ENCODE measurements at regions not wholly inside any gene's neighbourhood (a gene's known extent, or its start where the extent isn't known, plus 50 kb on each side); places are given as distances from the start of the nearest gene placed in this dataset.

GRCh38 chr22:49470741-49471503, 356.8 kb downstream of the BRD1 start:
- Histone ChIP-seq H4K20me1 (ENCODE audit: low read depth, low read length) (no peaks in the 10 kb centered on the region), H3K36me3 (ENCODE audit: low read length) (no peaks in the 10 kb centered on the region), H2AFZ (ENCODE audit: low read depth, low read length, severe bottlenecking) (no peak overlapping the region), H3K9me3 (ENCODE audit: insufficient read depth, low read length) (no peaks in the 10 kb centered on the region), H3K27me3 (ENCODE audit: low read length) (no peaks in the 10 kb centered on the region), H3K9me2 (replicated peaks; ENCODE audit: insufficient read depth, low read length) (no peaks in the 10 kb centered on the region), H3K27ac (ENCODE audit: low read depth, low read length) (no peak overlapping the region), H3K4me3 (ENCODE audit: insufficient read depth, low read length, poor library complexity, severe bottlenecking) (no peak overlapping the region), H3K79me2 (ENCODE audit: insufficient read depth, low read length) (no peaks in the 10 kb centered on the region), H3F3A (ENCODE audit: insufficient read depth) (no peaks in the 10 kb centered on the region), H3K9ac (ENCODE audit: low read length) (no peak overlapping the region), H3K4me2 (ENCODE audit: low read depth, low read length, poor library complexity, severe bottlenecking) (no peak overlapping the region)
- no peak for TF ChIP-seq EZH2phosphoT487 (conservative IDR thresholded peaks at IDR 0.05; ENCODE audit: low read length)

GRCh38 chr22:49469896-49470740, 357.6 kb downstream of the BRD1 start:
- H3K4me3 ChIP-seq (ENCODE audit: insufficient read depth, low read length, poor library complexity, severe bottlenecking), result no peak overlapping the region
- no peaks in the 10 kb centered on the region for H3F3A ChIP-seq (ENCODE audit: insufficient read depth)
- no peaks in the 10 kb centered on the region for H3K27me3 ChIP-seq (ENCODE audit: low read length)
- H4K20me1 ChIP-seq (ENCODE audit: low read depth, low read length), result no peaks in the 10 kb centered on the region
- no peaks in the 10 kb centered on the region for H3K9me2 ChIP-seq (replicated peaks; ENCODE audit: insufficient read depth, low read length)
- H2AFZ ChIP-seq (ENCODE audit: low read depth, low read length, severe bottlenecking), result no peak overlapping the region
- no peaks in the 10 kb centered on the region for H3K79me2 ChIP-seq (ENCODE audit: insufficient read depth, low read length)
- H3K4me2 ChIP-seq (ENCODE audit: low read depth, low read length, poor library complexity, severe bottlenecking), result no peak overlapping the region
- H3K9me3 ChIP-seq (ENCODE audit: insufficient read depth, low read length), result no peaks in the 10 kb centered on the region
- H3K27ac ChIP-seq (ENCODE audit: low read depth, low read length), result no peak overlapping the region
- H3K9ac ChIP-seq (ENCODE audit: low read length), result no peak overlapping the region
- H3K36me3 ChIP-seq (ENCODE audit: low read length), result no peaks in the 10 kb centered on the region
- TF ChIP-seq CTCF (IDR thresholded peaks at IDR 0.05; ENCODE audit: insufficient read depth, low read length, poor library complexity, severe bottlenecking) (no peak), EZH2phosphoT487 (conservative IDR thresholded peaks at IDR 0.05; ENCODE audit: low read length) (no peak)

DNA sequence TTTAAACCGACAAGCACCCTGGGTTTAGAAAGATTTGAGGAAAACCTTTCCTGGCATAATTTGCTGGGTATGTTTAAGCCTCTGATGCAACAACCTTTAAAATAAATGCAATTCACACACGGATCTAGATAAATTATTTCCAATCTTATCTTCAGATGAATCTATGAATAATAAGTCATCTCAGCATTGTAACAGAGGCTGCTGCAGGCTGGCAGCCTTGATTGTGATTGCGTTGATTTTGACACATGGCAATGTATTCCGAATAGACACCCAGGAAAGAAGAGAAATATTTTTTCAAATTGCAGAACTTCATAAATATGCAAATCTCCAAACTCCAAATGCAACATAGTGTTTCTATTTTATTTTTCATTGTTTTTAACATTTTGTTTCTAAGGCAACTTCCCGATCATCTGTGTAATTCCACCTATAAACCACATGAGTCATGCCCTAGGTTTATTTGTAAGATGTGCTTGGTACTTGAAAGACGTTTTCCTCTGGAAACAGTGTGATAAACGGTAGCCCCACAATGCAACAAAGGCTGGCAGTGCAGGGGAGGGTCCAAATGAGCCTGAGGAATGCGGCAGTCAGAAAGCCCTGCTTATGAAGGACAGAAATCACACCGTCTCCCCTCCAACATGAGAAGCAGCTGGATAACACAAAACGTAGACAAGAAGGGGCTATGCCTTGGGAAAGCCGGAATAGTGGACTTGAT, 359.0 kb downstream of the BRD1 start:
- Histone ChIP-seq H3F3A (ENCODE audit: insufficient read depth) (no peaks in the 10 kb centered on the region), H3K36me3 (ENCODE audit: low read length) (no peaks in the 10 kb centered on the region), H3K4me2 (ENCODE audit: low read depth, low read length, poor library complexity, severe bottlenecking) (no peak overlapping the region), H3K9me2 (replicated peaks; ENCODE audit: insufficient read depth, low read length) (no peaks in the 10 kb centered on the region), H4K20me1 (ENCODE audit: low read depth, low read length) (no peaks in the 10 kb centered on the region), H3K27ac (ENCODE audit: low read depth, low read length) (no peak overlapping the region), H3K9ac (ENCODE audit: low read length) (no peak overlapping the region), H3K4me3 (ENCODE audit: insufficient read depth, low read length, poor library complexity, severe bottlenecking) (no peak overlapping the region), H3K9me3 (ENCODE audit: insufficient read depth, low read length) (no peaks in the 10 kb centered on the region), H2AFZ (ENCODE audit: low read depth, low read length, severe bottlenecking) (no peak overlapping the region), H3K27me3 (ENCODE audit: low read length) (no peaks in the 10 kb centered on the region), H3K79me2 (ENCODE audit: insufficient read depth, low read length) (no peaks in the 10 kb centered on the region)
- TF ChIP-seq EZH2phosphoT487 (conservative IDR thresholded peaks at IDR 0.05; ENCODE audit: low read length), result no peak
- TF ChIP-seq CTCF (IDR thresholded peaks at IDR 0.05; ENCODE audit: insufficient read depth, low read length, poor library complexity, severe bottlenecking), result no peak
